CD4-positive, alpha-beta T cell (primary cell): ENCODE measurements at regions not wholly inside any gene's neighbourhood (a gene's known extent, or its start where the extent isn't known, plus 50 kb on each side); places are given as distances from the start of the nearest gene placed in this dataset.

Source experiments
- ATAC-seq: fragments of 200-7000 bp; cut with Tn5 transposase; one replicate; pipeline ENCODE4 v1.10.0; 2022; ENCODE audit warnings: mild to moderate bottlenecking; ENCODE audit not compliant: poor library complexity
- CTCF ChIA-PET: fragments of 350-600 bp; sonication (Branson Sonifier 250); formaldehyde crosslinking; loops from one replicate; lab custom pipeline; 2021; ENCODE audit warnings: antibody characterized with exemption, inconsistent platforms; lab: Charles Lee
- POLR2A ChIA-PET: fragments of 350-600 bp; sonication (Branson Sonifier 250); formaldehyde crosslinking; loops from one replicate; lab custom pipeline; 2021; ENCODE audit warnings: antibody characterized with exemption, inconsistent platforms; lab: Charles Lee
- DNase-seq, 14 experiments: peaks; one replicate each; pipeline ENCODE4 v3.0.0-alpha.2; 2013 to 2020; ENCODE audit warnings: mixed read lengths in 2 of 14
- H3K27ac ChIP-seq, 2 donors: one replicate each; pipeline versions ENCODE4 v1.5.1 to v1.7.0; 2013; ENCODE audit warnings: low read length in 2 of 2, low read depth in 1 of 2, mild to moderate bottlenecking in 1 of 2
- H3K27me3 ChIP-seq, 2 experiments: 1 replicate in 1 of 2; 2 replicates in 1 of 2; pipeline versions ENCODE4 v1.6.1 to v1.7.0; 2013; ENCODE audit warnings: low read length in 2 of 2, control low read depth in 1 of 2, mild to moderate bottlenecking in 1 of 2, moderate library complexity in 1 of 2; ENCODE audit not compliant: insufficient read depth in 2 of 2, control insufficient read depth in 1 of 2
- H3K36me3 ChIP-seq: one replicate; pipeline ENCODE4 v1.6.1; 2013; ENCODE audit warnings: low read length, control low read depth; ENCODE audit not compliant: insufficient read depth
- H3K4me1 ChIP-seq: one replicate; pipeline ENCODE4 v1.6.1; 2013; ENCODE audit warnings: low read length, control low read depth; ENCODE audit not compliant: insufficient read depth
- H3K4me3 ChIP-seq: one replicate; pipeline ENCODE4 v1.5.1; 2013; ENCODE audit warnings: mild to moderate bottlenecking, low read length, moderate library complexity
- H3K9me3 ChIP-seq, 2 experiments: 1 replicate in 1 of 2; 2 replicates in 1 of 2; pipeline versions ENCODE4 v1.6.1 to v1.7.0; 2013; ENCODE audit warnings: low read length in 2 of 2, mild to moderate bottlenecking in 2 of 2, control low read depth in 1 of 2, moderate library complexity in 1 of 2; ENCODE audit not compliant: control insufficient read depth in 1 of 2, insufficient read depth in 1 of 2
- H3K27ac Mint-ChIP-seq: one replicate; pipeline ENCODE4 v1.8.0; 2020; ENCODE audit warnings: mixed read lengths
- H3K27me3 Mint-ChIP-seq: one replicate; pipeline ENCODE4 v1.8.0; 2021; ENCODE audit warnings: mixed read lengths
- H3K36me3 Mint-ChIP-seq: one replicate; pipeline ENCODE4 v1.8.0; 2021; ENCODE audit warnings: low read depth, mixed read lengths
- H3K4me1 Mint-ChIP-seq: one replicate; pipeline ENCODE4 v1.8.0; 2021; ENCODE audit warnings: low read depth, mixed read lengths
- H3K4me3 Mint-ChIP-seq: one replicate; pipeline ENCODE4 v1.8.0; 2020; ENCODE audit warnings: mild to moderate bottlenecking, mixed read lengths
- H3K9me3 Mint-ChIP-seq: one replicate; pipeline ENCODE4 v1.8.0; 2020; ENCODE audit warnings: mixed read lengths
- CTCF ChIP-seq: fragments of 200-600 bp; IDR thresholded peaks from one replicate; pipeline ENCODE4 v1.8.0; 2022; ENCODE audit warnings: antibody characterized with exemption, mild to moderate bottlenecking
- intact Hi-C, 2 experiments: fragments of 100-400 bp; cut with DNase I in 1 of 2; cut with micrococcal nuclease in 1 of 2; formaldehyde crosslinking; loops; one replicate each; pipeline versions ENCODE4 v1.15.1 to v1.9.0; 2023 to 2025; cut with DNase I, micrococcal nuclease

- ChIA-PET POLR2A (no interaction called here), CTCF (no interaction called here)
- TF ChIP-seq CTCF: no peak
- ATAC-seq (no peak), DNase-seq (no peak)
- Mint-ChIP-seq H3K27me3 (peaks cover 30% of the 10 kb centered on the region), H3K4me1 (no peaks in the 10 kb centered on the region), H3K27ac (no peak overlapping the region), H3K36me3 (no peaks in the 10 kb centered on the region), H3K9me3 (no peaks in the 10 kb centered on the region), H3K4me3 (no peak overlapping the region)
- Histone ChIP-seq H3K27ac (no peak overlapping the region), H3K36me3 (no peaks in the 10 kb centered on the region), H3K27me3 (peaks cover 2 to 4% of the 10 kb centered on the region in 2 experiments), H3K4me3 (no peak overlapping the region), H3K9me3 (no peaks in the 10 kb centered on the region), H3K4me1 (no peaks in the 10 kb centered on the region)
- intact Hi-C loops: no loop called here
These were observed 76.3 kb upstream of the AKT3 start for GRCh38 chr1:243926299-243926698.

GRCh38 chr1:243924588-243925349 lies 74.7 kb upstream of the AKT3 start:
- peaks cover 35% of the 10 kb centered on the region for H3K27me3 Mint-ChIP-seq
- ChIA-PET POLR2A (no interaction called here), CTCF (no interaction called here)
- no peaks in the 10 kb centered on the region for H3K9me3 Mint-ChIP-seq
- no peak for TF ChIP-seq CTCF
- H3K4me1 Mint-ChIP-seq: no peaks in the 10 kb centered on the region
- H3K4me3 Mint-ChIP-seq: no peak overlapping the region
- peaks cover 4% of the 10 kb centered on the region in 2 experiments for H3K27me3 ChIP-seq
- H3K4me3 ChIP-seq: no peak overlapping the region
- H3K36me3 Mint-ChIP-seq: no peaks in the 10 kb centered on the region
- H3K27ac Mint-ChIP-seq: no peak overlapping the region
- no peaks in the 10 kb centered on the region for H3K4me1 ChIP-seq
- H3K36me3 ChIP-seq: no peaks in the 10 kb centered on the region
- no peak for DNase-seq
- intact Hi-C loops: no loop called here
- no peak overlapping the region for H3K27ac ChIP-seq
- ATAC-seq: no peak
- H3K9me3 ChIP-seq: no peaks in the 10 kb centered on the region

GRCh38 chr1:243924188-243924587 lies 74.1 kb upstream of the AKT3 start:
- ATAC-seq: no peak
- Mint-ChIP-seq H3K27ac (no peak overlapping the region), H3K27me3 (peaks cover 37% of the 10 kb centered on the region), H3K9me3 (no peaks in the 10 kb centered on the region), H3K4me3 (no peak overlapping the region), H3K36me3 (no peaks in the 10 kb centered on the region), H3K4me1 (no peaks in the 10 kb centered on the region)
- CTCF ChIA-PET: no interaction called here
- Histone ChIP-seq H3K9me3 (no peaks in the 10 kb centered on the region), H3K4me3 (no peak overlapping the region), H3K4me1 (no peaks in the 10 kb centered on the region), H3K36me3 (no peaks in the 10 kb centered on the region), H3K27me3 (peaks cover 4 to 9% of the 10 kb centered on the region in 2 experiments), H3K27ac (no peak overlapping the region)
- DNase-seq: no peak
- POLR2A ChIA-PET: interaction anchor here (0.6 kb wide), 1 partner anchor 432 kb away, joined by 3 read pairs; no protein-coding TSS in a partner anchor
- no peak for TF ChIP-seq CTCF
- intact Hi-C loops: no loop called here
